IMR-90 (cell line): ENCODE measurements at regions not wholly inside any gene's neighbourhood (a gene's known extent, or its start where the extent isn't known, plus 50 kb on each side); places are given as distances from the start of the nearest gene placed in this dataset.

ENCODE experiments used
- ATAC-seq: fragments of 200-7000 bp; cut with Tn5 transposase; 2 replicates; pipeline ENCODE4 v1.9.1; 2020; ENCODE audit warnings: low read depth, mild to moderate bottlenecking, moderate library complexity
- BruUV-seq: library from RNA; stranded (reverse); fragments of 400-500 nt; replicated peaks from 2 replicates; lab custom pipeline; 2021; lab: Mats Ljungman, UMichigan
- CTCF ChIA-PET: fragments of 300-600 bp; formaldehyde crosslinking; extraction: SDS; loops from one replicate; lab custom pipeline; 2021; ENCODE audit warnings: antibody characterized with exemption; lab: Yijun Ruan, JAX
- POLR2A ChIA-PET: fragments of 300-600 bp; sonication (Branson Sonifier 250); formaldehyde crosslinking; loops from one replicate; lab custom pipeline; 2022; ENCODE audit warnings: antibody characterized with exemption; ENCODE audit not compliant: unreplicated experiment; lab: Charles Lee
- DNase-seq: peaks from one replicate; pipeline ENCODE4 v3.0.0; 2013
- H2AFZ ChIP-seq: replicated peaks from 2 replicates; pipeline ENCODE3; 2013; ENCODE audit warnings: low read length, mild to moderate bottlenecking; ENCODE audit not compliant: poor library complexity
- H2AK5ac ChIP-seq: 2 replicates; pipeline ENCODE4 v1.6.1; 2013; ENCODE audit warnings: low read depth, low read length, inconsistent platforms
- H2AK9ac ChIP-seq: replicated peaks from 2 replicates; pipeline ENCODE3; 2013; ENCODE audit warnings: mild to moderate bottlenecking, low read depth, low read length, moderate library complexity; ENCODE audit not compliant: poor library complexity
- H2BK120ac ChIP-seq: 2 replicates; pipeline ENCODE4 v1.6.1; 2013; ENCODE audit warnings: low read depth, low read length, inconsistent platforms
- H2BK15ac ChIP-seq: 3 replicates; pipeline ENCODE4 v1.6.1; 2013; ENCODE audit warnings: low read depth, low read length, inconsistent platforms
- H2BK20ac ChIP-seq: 2 replicates; pipeline ENCODE4 v1.6.1; 2013; ENCODE audit warnings: low read depth, mild to moderate bottlenecking, inconsistent platforms, low read length, moderate library complexity
- H2BK5ac ChIP-seq: 2 replicates; pipeline ENCODE4 v1.6.1; 2013; ENCODE audit warnings: mild to moderate bottlenecking, low read depth, low read length, inconsistent platforms; ENCODE audit not compliant: poor library complexity, severe bottlenecking
- H3K14ac ChIP-seq: replicated peaks from 2 replicates; pipeline ENCODE4 v1.6.1; 2013; ENCODE audit warnings: low read depth, low read length, inconsistent platforms
- H3K18ac ChIP-seq: 2 replicates; pipeline ENCODE4 v1.6.1; 2013; ENCODE audit warnings: low read depth, low read length, control low read depth
- H3K23ac ChIP-seq: 2 replicates; pipeline ENCODE4 v1.6.1; 2013; ENCODE audit warnings: low read depth, low read length, inconsistent platforms
- H3K27ac ChIP-seq: 2 replicates; pipeline ENCODE4 v1.5.1; 2013; ENCODE audit warnings: mild to moderate bottlenecking, control low read depth, low read length; ENCODE audit not compliant: insufficient read depth
- H3K27me3 ChIP-seq: 2 replicates; pipeline ENCODE4 v1.6.1; 2013; ENCODE audit warnings: low read length; ENCODE audit not compliant: control insufficient read depth, insufficient read depth
- H3K36me3 ChIP-seq: 2 replicates; pipeline ENCODE4 v1.6.1; 2013; ENCODE audit warnings: low read length, mixed read lengths; ENCODE audit not compliant: control insufficient read depth, insufficient read depth
- H3K4ac ChIP-seq: 2 replicates; pipeline ENCODE4 v1.6.1; 2013; ENCODE audit warnings: low read depth, low read length, inconsistent platforms
- H3K4me1 ChIP-seq: 2 replicates; pipeline ENCODE4 v1.6.1; 2013; ENCODE audit warnings: low read length, mixed read lengths; ENCODE audit not compliant: control insufficient read depth, insufficient read depth
- H3K4me2 ChIP-seq: 2 replicates; pipeline ENCODE4 v1.6.1; 2013; ENCODE audit warnings: low read depth, mild to moderate bottlenecking, control low read depth, low read length, moderate library complexity
- H3K4me3 ChIP-seq: 2 replicates; pipeline ENCODE4 v1.5.1; 2013; ENCODE audit warnings: low read depth, mild to moderate bottlenecking, control low read depth, low read length, moderate library complexity; ENCODE audit not compliant: insufficient read depth
- H3K56ac ChIP-seq: 2 replicates; pipeline ENCODE4 v1.6.1; 2013; ENCODE audit warnings: low read length, inconsistent platforms; ENCODE audit not compliant: insufficient read depth; ENCODE audit errors: extremely low read depth
- H3K79me1 ChIP-seq, 2 experiments: 2 replicates each; pipeline ENCODE4 v1.6.1; 2013; ENCODE audit warnings: low read length in 2 of 2, inconsistent platforms in 1 of 2, low read depth in 1 of 2
- H3K9ac ChIP-seq: 2 replicates; pipeline ENCODE4 v1.6.1; 2013; ENCODE audit warnings: low read depth, low read length, control low read depth
- H3K9me1 ChIP-seq: 2 replicates; pipeline ENCODE4 v1.6.1; 2013; ENCODE audit warnings: low read length, inconsistent platforms; ENCODE audit not compliant: insufficient read depth
- H3K9me3 ChIP-seq: 2 replicates; pipeline ENCODE4 v1.6.1; 2013; ENCODE audit warnings: low read length; ENCODE audit not compliant: control insufficient read depth, insufficient read depth
- H4K20me1 ChIP-seq: 2 replicates; pipeline ENCODE4 v1.6.1; 2013; ENCODE audit warnings: low read length, inconsistent platforms; ENCODE audit not compliant: insufficient read depth
- H4K5ac ChIP-seq: 2 replicates; pipeline ENCODE4 v1.6.1; 2013; ENCODE audit warnings: mild to moderate bottlenecking, low read depth, low read length, control low read depth
- H4K8ac ChIP-seq, 2 experiments: 2 replicates each; pipeline ENCODE4 v1.6.1; 2013; ENCODE audit warnings: low read depth in 2 of 2, low read length in 2 of 2, control low read depth in 1 of 2, inconsistent platforms in 1 of 2
- H4K91ac ChIP-seq: 2 replicates; pipeline ENCODE4 v1.6.1; 2013; ENCODE audit warnings: low read depth, low read length, inconsistent platforms; ENCODE audit not compliant: insufficient read depth
- BHLHE40 ChIP-seq: fragments of 150-350 bp; IDR thresholded peaks from 2 replicates; pipeline ENCODE4 v1.6.1; 2016; ENCODE audit warnings: mild to moderate bottlenecking, low read depth, low read length
- CEBPB ChIP-seq: IDR thresholded peaks from 2 replicates; pipeline ENCODE4 v1.6.1; 2012; ENCODE audit warnings: low read depth, low read length, improper control_type of control experiment
- CHD1 ChIP-seq: IDR thresholded peaks from 2 replicates; pipeline ENCODE4 v1.6.1; 2012; ENCODE audit warnings: low read depth, low read length, improper control_type of control experiment
- FOS ChIP-seq: fragments of 150-350 bp; IDR thresholded peaks from 2 replicates; pipeline ENCODE4 v1.6.1; 2016; ENCODE audit warnings: low read depth, low read length
- MAFK ChIP-seq: IDR thresholded peaks from 2 replicates; pipeline ENCODE4 v1.6.1; 2012; ENCODE audit warnings: low read depth, low read length, improper control_type of control experiment
- MAZ ChIP-seq: IDR thresholded peaks from 2 replicates; pipeline ENCODE4 v1.6.1; 2012; ENCODE audit warnings: low read depth, mild to moderate bottlenecking, low read length, improper control_type of control experiment, moderate library complexity, borderline replicate concordance
- MXI1 ChIP-seq: IDR thresholded peaks from 2 replicates; pipeline ENCODE4 v1.6.1; 2012; ENCODE audit warnings: low read depth, mild to moderate bottlenecking, low read length, moderate library complexity, borderline replicate concordance
- NFE2L2 ChIP-seq: fragments of 150-350 bp; IDR thresholded peaks from 2 replicates; pipeline ENCODE4 v1.6.1; 2016; ENCODE audit warnings: low read depth, mild to moderate bottlenecking, low read length
- POLR2A ChIP-seq: IDR thresholded peaks from 2 replicates; pipeline ENCODE4 v1.6.1; 2012; ENCODE audit warnings: mild to moderate bottlenecking, low read depth, low read length
- RAD21 ChIP-seq: IDR thresholded peaks from 2 replicates; pipeline ENCODE4 v1.6.1; 2012; ENCODE audit warnings: low read length, improper control_type of control experiment
- RCOR1 ChIP-seq: IDR thresholded peaks from 2 replicates; pipeline ENCODE4 v1.6.1; 2012; ENCODE audit warnings: mild to moderate bottlenecking, low read length, improper control_type of control experiment; ENCODE audit not compliant: insufficient replicate concordance
- RFX5 ChIP-seq: IDR thresholded peaks from 2 replicates; pipeline ENCODE4 v1.8.0; 2012; ENCODE audit warnings: low read depth, mild to moderate bottlenecking, low read length, moderate library complexity
- SMC3 ChIP-seq: fragments of 150-350 bp; IDR thresholded peaks from 2 replicates; pipeline ENCODE4 v1.6.1; 2016; ENCODE audit warnings: low read depth, mild to moderate bottlenecking, antibody characterized with exemption, low read length, moderate library complexity
- WGBS, 2 experiments: methylation state at CpG; one replicate each; pipeline versions ENCODE4 v1.1.5 to v1.1.7; 2013; ENCODE audit warnings: missing lambda C conversion rate in 2 of 2; ENCODE audit not compliant: insufficient read length in 1 of 2; ENCODE audit errors: extremely low coverage in 2 of 2; 5-methylcytosine and 5-hydroxymethylcytosine counted together
- dilution Hi-C: fragments of 300-500 bp; cut with HindIII; formaldehyde crosslinking; loops from one replicate; pipeline ENCODE4 v1.14.3; 2018; ENCODE audit warnings: low sequenced_read_pairs; ENCODE audit not compliant: unreplicated experiment
- in situ Hi-C: fragments of 300-500 bp; cut with MboI; formaldehyde crosslinking; loops from 3 replicates; pipeline ENCODE4 v1.14.3; 2019; ENCODE audit warnings: low sequenced_read_pairs, inconsistent platforms, mixed read lengths
- intact Hi-C: fragments of 100-400 bp; cut with micrococcal nuclease; formaldehyde crosslinking; loops from 2 replicates; pipeline ENCODE4 v1.10.0; 2022
- TF ChIP-seq, protein P1 (sequence below): fragments of 150-350 bp; IDR thresholded peaks from 2 replicates; pipeline ENCODE4 v1.6.1; 2017; ENCODE audit warnings: mild to moderate bottlenecking, antibody characterized with exemption, low read length, low read depth
- TF ChIP-seq, protein P2 (sequence below): conservative IDR thresholded peaks from 2 replicates; pipeline ENCODE4 v1.5.1; 2012; ENCODE audit warnings: mild to moderate bottlenecking, low read depth, low read length, improper control_type of control experiment
- TF ChIP-seq, protein P3 (sequence below): fragments of 150-350 bp; IDR thresholded peaks from 2 replicates; pipeline ENCODE4 v1.6.1; 2016; ENCODE audit warnings: low read depth, mild to moderate bottlenecking, low read length, moderate library complexity, borderline replicate concordance

DNA sequence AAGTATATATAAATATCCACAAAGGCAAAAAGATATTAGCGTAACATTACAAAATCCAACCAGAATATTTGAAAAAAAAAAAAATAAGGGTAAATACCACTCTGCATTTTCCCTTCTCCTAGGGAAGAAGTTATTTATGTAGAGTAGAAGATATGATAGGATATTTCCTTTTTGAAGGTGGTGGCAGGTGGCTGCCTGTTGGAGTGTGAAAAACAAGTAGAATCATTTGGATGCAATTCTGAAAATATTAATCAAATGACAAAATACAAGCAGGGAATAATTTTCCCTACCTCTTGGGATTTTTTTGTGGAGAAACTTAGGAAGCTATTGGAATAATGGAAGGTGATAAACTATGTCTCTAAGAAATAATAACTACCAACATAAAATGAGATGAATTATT, 62.5 kb upstream of the OGFRL1 start:
- Histone ChIP-seq H4K5ac (no peak overlapping the region), H3K18ac (no peak overlapping the region), H2AK5ac (no peak overlapping the region), H3K4me3 (no peak overlapping the region), H3K4me1 (peaks cover 4% of the 10 kb centered on the region), H3K14ac (no peak overlapping the region), H3K4ac (no peak overlapping the region), H3K56ac (no peak overlapping the region), H4K20me1 (no peaks in the 10 kb centered on the region), H3K9ac (no peak overlapping the region), H2AFZ (no peak overlapping the region), H3K36me3 (no peaks in the 10 kb centered on the region), H2BK15ac (no peak overlapping the region), H3K79me1 (no peaks in the 10 kb centered on the region), H3K27me3 (no peaks in the 10 kb centered on the region), H2BK120ac (no peak overlapping the region), H3K27ac (no peak overlapping the region), H2BK20ac (no peak overlapping the region), H2AK9ac (no peak overlapping the region), H4K8ac (no peak overlapping the region), H3K23ac (no peak overlapping the region), H3K9me1 (peaks cover 10% of the 10 kb centered on the region), H3K9me3 (no peaks in the 10 kb centered on the region), H2BK5ac (no peak overlapping the region), H3K4me2 (no peak overlapping the region), H4K91ac (no peak overlapping the region)
- intact Hi-C loops, result no loop called here
- dilution Hi-C loops, result no loop called here
- DNase-seq (no peak), ATAC-seq (no peak)
- WGBS, 2 experiments, result no CpG with 5 or more reads among the region's 1 CpG
- ChIA-PET POLR2A (no interaction called here), CTCF (no interaction called here)
- in situ Hi-C loops, result no loop called here
- TF ChIP-seq FOS (no peak), MAFK (no peak), SMC3 (no peak), CEBPB (no peak), RAD21 (no peak), POLR2A (no peak), NFE2L2 (no peak), MAZ (no peak), CHD1 (no peak), BHLHE40 (no peak), MXI1 (no peak), RFX5 (no peak), RCOR1 (no peak)
- TF ChIP-seq, protein P1, sequence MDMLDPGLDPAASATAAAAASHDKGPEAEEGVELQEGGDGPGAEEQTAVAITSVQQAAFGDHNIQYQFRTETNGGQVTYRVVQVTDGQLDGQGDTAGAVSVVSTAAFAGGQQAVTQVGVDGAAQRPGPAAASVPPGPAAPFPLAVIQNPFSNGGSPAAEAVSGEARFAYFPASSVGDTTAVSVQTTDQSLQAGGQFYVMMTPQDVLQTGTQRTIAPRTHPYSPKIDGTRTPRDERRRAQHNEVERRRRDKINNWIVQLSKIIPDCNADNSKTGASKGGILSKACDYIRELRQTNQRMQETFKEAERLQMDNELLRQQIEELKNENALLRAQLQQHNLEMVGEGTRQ, result no peak
- TF ChIP-seq, protein P2, sequence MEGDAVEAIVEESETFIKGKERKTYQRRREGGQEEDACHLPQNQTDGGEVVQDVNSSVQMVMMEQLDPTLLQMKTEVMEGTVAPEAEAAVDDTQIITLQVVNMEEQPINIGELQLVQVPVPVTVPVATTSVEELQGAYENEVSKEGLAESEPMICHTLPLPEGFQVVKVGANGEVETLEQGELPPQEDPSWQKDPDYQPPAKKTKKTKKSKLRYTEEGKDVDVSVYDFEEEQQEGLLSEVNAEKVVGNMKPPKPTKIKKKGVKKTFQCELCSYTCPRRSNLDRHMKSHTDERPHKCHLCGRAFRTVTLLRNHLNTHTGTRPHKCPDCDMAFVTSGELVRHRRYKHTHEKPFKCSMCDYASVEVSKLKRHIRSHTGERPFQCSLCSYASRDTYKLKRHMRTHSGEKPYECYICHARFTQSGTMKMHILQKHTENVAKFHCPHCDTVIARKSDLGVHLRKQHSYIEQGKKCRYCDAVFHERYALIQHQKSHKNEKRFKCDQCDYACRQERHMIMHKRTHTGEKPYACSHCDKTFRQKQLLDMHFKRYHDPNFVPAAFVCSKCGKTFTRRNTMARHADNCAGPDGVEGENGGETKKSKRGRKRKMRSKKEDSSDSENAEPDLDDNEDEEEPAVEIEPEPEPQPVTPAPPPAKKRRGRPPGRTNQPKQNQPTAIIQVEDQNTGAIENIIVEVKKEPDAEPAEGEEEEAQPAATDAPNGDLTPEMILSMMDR, result no peak
- TF ChIP-seq, protein P3, sequence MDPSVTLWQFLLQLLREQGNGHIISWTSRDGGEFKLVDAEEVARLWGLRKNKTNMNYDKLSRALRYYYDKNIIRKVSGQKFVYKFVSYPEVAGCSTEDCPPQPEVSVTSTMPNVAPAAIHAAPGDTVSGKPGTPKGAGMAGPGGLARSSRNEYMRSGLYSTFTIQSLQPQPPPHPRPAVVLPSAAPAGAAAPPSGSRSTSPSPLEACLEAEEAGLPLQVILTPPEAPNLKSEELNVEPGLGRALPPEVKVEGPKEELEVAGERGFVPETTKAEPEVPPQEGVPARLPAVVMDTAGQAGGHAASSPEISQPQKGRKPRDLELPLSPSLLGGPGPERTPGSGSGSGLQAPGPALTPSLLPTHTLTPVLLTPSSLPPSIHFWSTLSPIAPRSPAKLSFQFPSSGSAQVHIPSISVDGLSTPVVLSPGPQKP, result no peak
- BruUV-seq, result no TSS peak
